HG02642 (cell line): ENCODE measurements at regions not wholly inside any gene's neighbourhood (a gene's known extent, or its start where the extent isn't known, plus 50 kb on each side); places are given as distances from the start of the nearest gene placed in this dataset.
"Not testable (repeated sequence)": the region's sequence is repeated elsewhere in the genome, so short reads cannot be mapped to it uniquely, and the experiment has no call there.

Experiments used
- ATAC-seq: cut with Tn5 transposase; IDR thresholded peaks from one replicate; pipeline ENCODE4 v1.9.1; 2021; ENCODE audit warnings: mild to moderate bottlenecking; ENCODE audit not compliant: unreplicated experiment, poor library complexity

GRCh38 chr5:20949636-20950035, 961.6 kb upstream of the CDH18 start:
- ATAC-seq: no peak

DNA sequence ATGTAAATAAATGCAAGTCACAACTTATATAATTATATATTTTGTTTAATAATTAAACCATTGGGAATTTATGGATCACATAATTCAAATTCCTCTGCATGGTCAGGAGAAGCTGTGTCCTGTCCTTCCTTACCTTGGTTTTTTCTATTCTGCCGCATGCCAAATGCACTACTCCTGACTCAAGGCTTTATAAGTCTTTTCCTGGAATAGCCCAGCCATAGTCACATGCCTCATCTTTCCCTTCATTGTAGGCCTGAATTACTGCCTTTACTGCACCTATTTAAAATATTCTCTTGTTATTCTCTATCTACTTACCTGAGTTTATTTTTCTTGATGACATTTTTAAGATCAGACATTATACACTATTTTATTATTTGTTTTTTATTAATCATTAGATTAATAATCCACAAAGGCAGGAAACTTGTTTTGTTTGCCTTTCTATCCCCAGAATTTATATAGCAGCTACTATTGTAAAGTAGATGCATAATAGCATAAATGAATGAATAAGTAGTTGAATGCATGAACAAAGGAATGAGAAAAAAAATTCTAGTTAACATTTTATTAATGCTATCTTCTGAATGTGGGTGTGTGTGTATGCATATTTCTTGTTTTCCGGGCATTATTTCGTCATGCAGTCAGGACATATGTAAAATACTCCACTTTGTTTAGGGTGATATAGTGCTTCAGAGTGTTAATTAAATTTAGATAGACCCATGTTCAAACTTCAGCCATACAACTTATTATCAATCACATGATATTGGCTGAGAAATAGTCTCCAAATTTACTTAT, 955.4 kb upstream of the CDH18 start:
- ATAC-seq: not testable (repeated sequence)

DNA sequence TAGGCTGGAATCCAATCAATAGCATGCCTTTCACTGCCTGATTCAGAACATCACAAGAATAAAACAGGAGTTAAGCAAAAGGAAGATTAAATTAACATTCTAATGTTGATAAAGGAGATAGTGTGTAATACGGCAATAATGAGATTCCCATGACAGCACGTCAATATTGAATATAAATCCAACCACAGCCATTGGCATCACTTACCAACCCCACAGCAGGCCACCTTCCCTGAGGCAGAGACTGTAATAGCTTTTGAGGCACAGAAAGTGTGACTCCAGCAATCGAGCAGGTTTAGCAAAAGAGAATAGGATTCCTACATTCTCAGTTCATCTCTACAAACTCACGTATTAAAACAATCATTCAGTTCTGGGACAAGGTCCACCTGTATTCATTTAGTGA, 954.6 kb upstream of the CDH18 start:
- not testable (repeated sequence) for ATAC-seq

DNA sequence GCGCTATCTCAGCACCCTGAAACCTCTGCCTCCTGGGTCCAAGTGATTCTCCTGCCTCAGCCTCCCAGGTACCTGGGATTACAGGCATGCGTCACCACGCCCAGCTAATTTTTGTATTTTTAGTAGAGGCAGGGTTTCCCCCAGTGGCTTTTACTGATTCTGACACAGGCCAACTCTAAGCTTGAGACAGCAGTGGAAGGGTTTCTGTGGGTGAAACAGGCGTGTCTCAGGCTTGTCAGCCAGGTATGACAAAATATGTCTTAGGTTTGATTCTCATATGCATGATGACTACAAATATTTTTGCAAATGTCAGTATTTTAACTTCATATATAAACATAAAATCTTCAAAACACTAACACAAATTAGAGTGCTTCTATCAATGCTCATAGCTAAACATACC, 952.8 kb upstream of the CDH18 start:
- ATAC-seq: not testable (repeated sequence)

GRCh38 chr5:20890936-20891335, 902.9 kb upstream of the CDH18 start:
- ATAC-seq: not testable (repeated sequence)

DNA sequence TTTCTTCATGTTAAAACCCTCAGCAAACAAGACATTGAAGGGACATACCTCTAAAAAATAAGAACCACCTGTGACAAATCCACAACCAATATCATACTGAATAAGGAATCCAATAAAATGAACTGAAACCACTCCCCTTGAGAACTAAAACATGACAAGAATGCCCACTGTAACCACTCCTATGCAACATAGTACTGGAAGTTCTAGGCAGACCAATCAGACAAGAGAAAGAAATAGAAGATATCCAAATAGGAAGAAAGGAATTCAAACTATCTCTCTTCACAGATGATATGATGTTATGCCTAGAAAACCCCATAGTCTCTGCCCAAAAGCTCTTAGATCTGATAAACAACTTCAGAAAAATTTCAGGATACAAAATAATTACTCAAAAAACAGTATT, 887.7 kb upstream of the CDH18 start:
- not testable (repeated sequence) for ATAC-seq

- ATAC-seq: not testable (repeated sequence)
These were observed 877.9 kb upstream of the CDH18 start for GRCh38 chr5:20865892-20866291.

GRCh38 chr5:20833081-20833627, 845.2 kb upstream of the CDH18 start:
- ATAC-seq: no peak

- no peak for ATAC-seq
These were observed 844.4 kb upstream of the CDH18 start for GRCh38 chr5:20832204-20833080.

DNA sequence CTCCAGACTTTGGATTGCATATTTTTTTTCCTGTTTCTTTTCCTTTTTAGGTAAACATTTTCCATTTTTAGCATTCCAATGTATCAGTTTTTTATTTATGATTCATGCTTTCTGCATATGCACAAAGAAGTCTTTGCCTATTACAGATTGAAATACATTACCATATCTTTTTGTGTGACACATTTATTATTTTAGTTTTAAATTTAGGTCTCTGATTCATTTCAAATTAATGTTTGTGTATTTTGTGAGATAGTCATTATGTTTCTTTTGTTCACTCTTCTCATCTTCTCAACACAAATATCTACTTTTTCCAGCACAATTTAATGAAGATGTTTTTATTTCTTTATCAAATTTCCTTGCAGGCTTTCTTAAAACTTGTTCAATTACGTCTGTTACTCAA, 838.0 kb upstream of the CDH18 start:
- ATAC-seq: not testable (repeated sequence)

DNA sequence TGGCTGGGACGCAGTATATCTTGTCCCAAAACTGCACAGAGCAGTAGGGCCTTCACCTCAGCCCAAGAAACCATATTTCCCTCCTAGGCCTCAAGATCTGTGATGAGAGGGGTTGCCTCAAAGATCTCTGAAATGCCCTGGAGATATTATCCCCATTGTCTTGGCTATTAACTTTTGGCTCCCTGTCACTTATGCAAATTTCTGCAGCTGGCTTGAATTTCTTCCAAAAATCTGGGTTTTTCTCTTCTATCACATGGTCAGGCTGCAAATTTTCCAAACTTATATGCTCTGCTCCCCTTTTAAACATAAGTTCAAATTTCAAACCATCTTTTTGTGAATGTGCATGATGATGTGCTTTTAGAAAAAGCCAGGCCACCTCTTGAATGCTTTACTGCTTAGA, 809.2 kb upstream of the CDH18 start:
- not testable (repeated sequence) for ATAC-seq

DNA sequence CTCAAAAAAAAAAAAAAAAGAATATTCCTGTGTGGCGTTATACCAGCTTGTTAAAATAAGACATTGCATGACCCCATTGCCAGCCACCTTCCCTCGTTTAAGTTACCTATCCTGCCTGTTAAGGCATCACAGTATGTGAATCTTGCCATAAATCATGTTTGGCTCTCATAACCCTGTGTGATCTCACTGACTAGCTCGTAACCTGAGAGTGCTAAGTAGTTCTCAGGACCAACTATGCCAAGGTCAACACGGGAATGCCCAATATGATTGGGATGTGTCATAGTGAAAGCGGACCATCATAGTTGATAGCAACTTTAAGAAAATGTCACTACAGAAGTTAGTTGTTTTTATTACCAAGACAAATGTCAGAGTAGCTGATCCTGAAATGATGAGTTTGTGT, 796.8 kb upstream of the CDH18 start:
- ATAC-seq: not testable (repeated sequence)

GRCh38 chr5:20783484-20783883, 795.5 kb upstream of the CDH18 start:
- ATAC-seq: not testable (repeated sequence)

DNA sequence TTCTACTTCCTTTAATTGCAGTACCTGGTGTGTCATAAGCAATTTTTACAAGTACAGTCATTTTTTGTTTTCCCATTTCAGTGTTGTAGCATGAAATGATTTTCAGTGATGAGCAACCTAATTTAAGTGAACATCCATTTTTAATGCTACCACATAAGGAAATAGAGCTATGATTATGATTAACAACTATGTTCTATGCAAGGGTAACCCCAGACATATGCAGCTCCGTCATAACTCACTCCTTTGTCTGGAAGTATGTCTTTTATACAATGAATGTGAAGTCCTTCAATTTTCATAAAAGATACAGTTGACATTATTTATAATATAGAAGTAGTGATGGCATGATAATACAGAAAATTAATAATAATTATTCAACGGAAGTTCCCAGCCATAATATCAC, 783.3 kb upstream of the CDH18 start:
- ATAC-seq: not testable (repeated sequence)

DNA sequence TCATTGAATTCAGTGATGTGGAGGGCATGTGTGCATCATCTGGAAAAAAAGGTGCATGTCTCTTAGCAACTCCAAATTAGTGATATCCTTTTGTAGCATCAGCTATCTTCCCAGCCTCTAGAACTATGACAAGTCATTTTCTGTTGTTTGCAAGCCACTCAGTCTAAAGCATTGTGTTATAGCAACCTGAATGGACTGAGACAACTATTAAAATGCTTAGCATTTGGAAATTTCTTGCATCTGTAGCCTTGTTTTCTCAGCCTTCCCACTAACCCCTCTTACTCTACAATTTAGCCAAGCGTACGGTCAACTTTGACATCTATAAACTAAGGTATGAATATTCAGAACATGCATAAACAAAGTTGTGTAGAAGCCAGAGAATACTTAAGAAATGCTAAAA, 777.1 kb upstream of the CDH18 start:
- ATAC-seq: not testable (repeated sequence)

DNA sequence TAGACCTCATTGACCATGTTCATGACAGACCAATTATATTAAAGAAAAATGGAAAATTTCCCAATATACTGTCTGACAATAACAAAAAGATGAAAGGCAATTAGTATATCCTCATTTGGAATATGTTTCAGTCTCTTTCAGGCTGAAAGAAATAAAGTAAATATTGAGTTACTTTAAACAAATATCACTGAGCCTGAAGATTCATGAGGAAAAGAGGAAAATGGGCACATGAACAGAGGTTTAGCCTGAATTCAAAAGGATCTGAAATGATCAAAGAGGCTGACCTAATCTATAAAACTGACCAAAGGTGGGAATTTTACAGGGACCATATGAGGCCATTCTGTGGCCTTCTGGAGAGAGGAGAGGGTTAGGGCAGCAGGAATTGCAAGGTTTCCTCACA, 771.5 kb upstream of the CDH18 start:
- ATAC-seq: not testable (repeated sequence)

DNA sequence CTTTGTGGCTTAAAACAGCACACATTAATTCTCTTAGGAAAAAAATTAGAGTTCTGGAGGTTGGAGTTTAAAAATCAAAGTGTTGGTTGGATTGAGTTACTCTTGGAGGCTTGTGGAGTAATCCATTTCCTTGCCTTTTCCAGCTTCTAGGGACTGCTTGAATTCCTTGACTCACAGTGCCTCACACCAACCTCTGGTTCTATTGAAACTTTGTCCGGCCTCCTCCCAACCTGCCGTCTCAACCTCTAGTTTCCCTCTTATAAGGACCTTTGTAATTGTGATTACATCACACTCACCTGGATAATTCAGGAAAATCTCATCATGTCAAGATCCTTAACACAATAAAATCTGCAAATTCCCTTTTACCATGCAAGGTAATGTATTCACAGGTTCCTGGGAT, 764.2 kb upstream of the CDH18 start:
- not testable (repeated sequence) for ATAC-seq

GRCh38 chr5:20735715-20736114, 747.7 kb upstream of the CDH18 start:
- not testable (repeated sequence) for ATAC-seq

DNA sequence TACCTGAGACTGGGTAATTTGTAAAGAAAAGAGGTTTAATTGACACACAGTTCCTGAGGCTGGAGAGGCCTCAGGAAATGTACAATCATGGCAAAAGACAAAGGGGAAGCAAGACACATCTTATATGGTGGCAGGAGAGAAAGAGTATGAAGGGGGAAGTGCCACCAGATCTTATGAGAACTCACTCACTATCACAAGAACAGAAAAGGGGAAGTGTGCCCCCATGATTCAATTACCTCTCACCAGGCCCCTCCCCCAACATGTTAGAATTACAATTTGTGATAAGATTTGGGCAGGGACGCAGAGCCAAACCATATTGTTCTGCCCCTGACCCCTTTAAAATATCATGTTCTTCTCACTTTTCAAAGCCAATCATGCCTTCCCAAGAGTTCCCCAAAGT, 744.2 kb upstream of the CDH18 start:
- ATAC-seq: not testable (repeated sequence)

DNA sequence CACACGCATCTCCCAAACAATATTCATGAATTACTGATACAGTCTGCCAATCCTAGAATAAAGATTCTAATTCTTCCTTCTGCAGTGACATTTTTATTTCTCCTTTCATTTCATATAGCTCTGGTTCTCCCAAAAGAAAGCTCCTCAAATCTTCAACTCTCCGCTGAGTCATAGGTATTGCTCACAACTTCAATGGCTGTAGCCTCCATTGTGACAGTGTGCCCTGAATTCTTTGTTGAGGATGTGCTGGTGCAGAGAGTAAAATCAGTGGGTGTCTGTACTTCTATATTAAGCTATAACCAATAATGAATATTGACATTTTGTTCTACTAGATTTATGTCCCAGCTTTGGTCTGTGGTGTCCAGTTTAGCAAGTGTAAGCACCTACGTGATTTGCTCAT, 733.3 kb upstream of the CDH18 start:
- not testable (repeated sequence) for ATAC-seq
